ENCODE measurements at regions not wholly inside any gene's neighbourhood (a gene's known extent, or its start where the extent isn't known, plus 50 kb on each side); places are given as distances from the start of the nearest gene placed in this dataset.

GRCh38 chr6:2416128-2416712 is 170.8 kb upstream of the GMDS start:
- no peak for TF ChIP-seq CTCF (IDR thresholded peaks at IDR 0.05; ENCODE audit: low read depth, low read length, missing control alignments)
- Histone ChIP-seq H3K27me3 (replicated peaks) (no peaks in the 10 kb centered on the region), H3K36me3 (replicated peaks) (no peaks in the 10 kb centered on the region), H3K4me3 (ENCODE audit: low read depth, low read length) (no peak overlapping the region), H3K27ac (no peak overlapping the region)
- DNase-seq, result no peak
- in situ Hi-C loops (cut with HindIII; ENCODE audit: low pct_ligation_motif_present, low sequenced_read_pairs), result no loop called here

GRCh38 chr6:2414885-2415547 is 169.6 kb upstream of the GMDS start:
- Histone ChIP-seq H3K4me3 (ENCODE audit: low read depth, low read length) (no peak overlapping the region), H3K36me3 (replicated peaks) (no peaks in the 10 kb centered on the region), H3K27ac (no peak overlapping the region), H3K27me3 (replicated peaks) (no peaks in the 10 kb centered on the region)
- in situ Hi-C loops (cut with HindIII; ENCODE audit: low pct_ligation_motif_present, low sequenced_read_pairs), result no loop called here
- no peak for TF ChIP-seq CTCF (IDR thresholded peaks at IDR 0.05; ENCODE audit: low read depth, low read length, missing control alignments)
- DNase-seq, result no peak

GRCh38 chr6:2412731-2413130 is 167.3 kb upstream of the GMDS start:
- Histone ChIP-seq H3K27ac (peak overlapping the region; percentile 71), H3K36me3 (replicated peaks) (no peaks in the 10 kb centered on the region), H3K27me3 (replicated peaks) (no peaks in the 10 kb centered on the region), H3K4me3 (ENCODE audit: low read depth, low read length) (no peak overlapping the region)
- peak; percentile 87 for DNase-seq
- in situ Hi-C loops (cut with HindIII; ENCODE audit: low pct_ligation_motif_present, low sequenced_read_pairs), result no loop called here
- TF ChIP-seq CTCF (IDR thresholded peaks at IDR 0.05; ENCODE audit: low read depth, low read length, missing control alignments), result no peak

GRCh38 chr6:2410656-2411380 is 165.4 kb upstream of the GMDS start:
- H3K27me3 ChIP-seq (replicated peaks), result no peaks in the 10 kb centered on the region
- H3K27ac ChIP-seq, result no peak overlapping the region
- DNase-seq, result no peak
- in situ Hi-C loops (cut with HindIII; ENCODE audit: low pct_ligation_motif_present, low sequenced_read_pairs), result no loop called here
- no peaks in the 10 kb centered on the region for H3K36me3 ChIP-seq (replicated peaks)
- H3K4me3 ChIP-seq (ENCODE audit: low read depth, low read length), result no peak overlapping the region
- no peak for TF ChIP-seq CTCF (IDR thresholded peaks at IDR 0.05; ENCODE audit: low read depth, low read length, missing control alignments)

- no peaks in the 10 kb centered on the region for H3K36me3 ChIP-seq (replicated peaks)
- in situ Hi-C loops (cut with HindIII; ENCODE audit: low pct_ligation_motif_present, low sequenced_read_pairs), result no loop called here
- DNase-seq, result no peak
- no peak overlapping the region for H3K27ac ChIP-seq
- H3K4me3 ChIP-seq (ENCODE audit: low read depth, low read length), result no peak overlapping the region
- no peaks in the 10 kb centered on the region for H3K27me3 ChIP-seq (replicated peaks)
- TF ChIP-seq CTCF (IDR thresholded peaks at IDR 0.05; ENCODE audit: low read depth, low read length, missing control alignments), result no peak
Measured at GRCh38 chr6:2407525-2407924, 162.1 kb upstream of the GMDS start.
